Mesodermal cell (in vitro differentiated cells): ENCODE measurements at regions not wholly inside any gene's neighbourhood (a gene's known extent, or its start where the extent isn't known, plus 50 kb on each side); places are given as distances from the start of the nearest gene placed in this dataset.

Source experiments
- H3K27ac ChIP-seq: 2 replicates; pipeline ENCODE4 v1.7.0; 2013; ENCODE audit warnings: mild to moderate bottlenecking, low read depth, low read length, moderate library complexity; ENCODE audit not compliant: severe bottlenecking
- H3K36me3 ChIP-seq: 2 replicates; pipeline ENCODE4 v1.7.1; 2013; ENCODE audit warnings: mild to moderate bottlenecking, low read length, moderate library complexity; ENCODE audit not compliant: control insufficient read depth, insufficient read depth
- H3K4me1 ChIP-seq: one replicate; pipeline ENCODE4 v1.7.1; 2013; ENCODE audit warnings: mild to moderate bottlenecking, low read length; ENCODE audit not compliant: insufficient read depth, control insufficient read depth, poor library complexity, severe bottlenecking
- H3K4me3 ChIP-seq: 2 replicates; pipeline ENCODE4 v1.7.0; 2013; ENCODE audit warnings: low read length, control low read depth, mild to moderate bottlenecking; ENCODE audit not compliant: insufficient read depth, poor library complexity, severe bottlenecking; ENCODE audit errors: extremely low read depth
- H3K9me3 ChIP-seq: 2 replicates; pipeline ENCODE4 v1.7.1; 2013; ENCODE audit warnings: mild to moderate bottlenecking, low read length, moderate library complexity; ENCODE audit not compliant: control insufficient read depth
- WGBS, 2 experiments: methylation state at CpG; one replicate each; pipeline ENCODE4 v1.1.5; 2013; ENCODE audit warnings: missing lambda C conversion rate in 2 of 2; ENCODE audit not compliant: insufficient coverage in 2 of 2; 5-methylcytosine and 5-hydroxymethylcytosine counted together

DNA sequence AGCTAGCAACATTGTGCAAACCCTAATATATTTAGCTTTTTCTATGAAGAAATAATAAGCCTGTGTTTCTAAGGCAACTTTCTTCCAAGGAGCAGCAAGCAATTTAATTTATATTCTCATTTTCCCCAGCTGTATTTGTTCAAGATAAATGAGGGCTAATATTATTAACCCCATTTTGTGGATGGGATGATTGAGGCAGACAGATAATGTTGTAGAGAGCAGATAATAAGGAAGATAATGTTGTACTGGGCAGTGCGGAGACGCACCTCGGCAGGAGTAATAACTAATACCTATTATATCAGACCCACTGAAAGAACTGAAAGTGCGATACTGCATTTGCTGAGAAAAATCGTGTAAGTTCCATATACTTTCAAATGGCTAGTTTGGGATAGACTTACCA is 344.1 kb upstream of the FANCL start:
- 86 to 100% methylated on average over 1 to 2 of the region's 5 CpGs for WGBS, 2 experiments
- no peaks in the 10 kb centered on the region for H3K36me3 ChIP-seq
- no peaks in the 10 kb centered on the region for H3K4me1 ChIP-seq
- H3K9me3 ChIP-seq = no peaks in the 10 kb centered on the region
- no peak overlapping the region for H3K27ac ChIP-seq
- H3K4me3 ChIP-seq = no peak overlapping the region

DNA sequence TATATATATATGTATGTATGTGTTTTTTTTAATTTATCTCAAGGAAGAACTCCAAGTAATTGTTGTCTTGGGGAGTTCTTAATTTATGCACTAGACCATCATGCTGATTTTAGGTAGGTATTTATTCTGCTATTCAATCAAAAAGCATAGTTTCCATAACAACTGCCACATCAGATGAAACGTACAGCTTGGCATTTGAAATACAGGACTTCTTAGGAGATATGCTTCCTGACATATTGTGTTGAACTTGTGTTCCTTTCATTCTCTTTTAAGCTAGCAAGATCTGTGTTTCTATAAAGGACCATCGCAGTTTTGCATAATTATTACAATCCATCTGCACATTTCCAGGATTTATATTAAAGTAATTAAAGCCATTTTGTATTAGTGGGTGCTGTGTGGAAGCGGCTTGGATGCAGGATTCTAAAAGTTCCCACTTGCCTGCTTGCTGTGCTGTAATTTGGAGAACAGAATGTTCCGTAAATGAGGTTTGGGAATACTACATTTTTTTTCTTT is 343.5 kb upstream of the FANCL start:
- Histone ChIP-seq H3K4me3 (no peak overlapping the region), H3K4me1 (no peaks in the 10 kb centered on the region), H3K9me3 (no peaks in the 10 kb centered on the region), H3K27ac (no peak overlapping the region), H3K36me3 (no peaks in the 10 kb centered on the region)
- no CpG with 5 or more reads among the region's 4 CpGs for whole genome bisulfite sequencing, 2 experiments

DNA sequence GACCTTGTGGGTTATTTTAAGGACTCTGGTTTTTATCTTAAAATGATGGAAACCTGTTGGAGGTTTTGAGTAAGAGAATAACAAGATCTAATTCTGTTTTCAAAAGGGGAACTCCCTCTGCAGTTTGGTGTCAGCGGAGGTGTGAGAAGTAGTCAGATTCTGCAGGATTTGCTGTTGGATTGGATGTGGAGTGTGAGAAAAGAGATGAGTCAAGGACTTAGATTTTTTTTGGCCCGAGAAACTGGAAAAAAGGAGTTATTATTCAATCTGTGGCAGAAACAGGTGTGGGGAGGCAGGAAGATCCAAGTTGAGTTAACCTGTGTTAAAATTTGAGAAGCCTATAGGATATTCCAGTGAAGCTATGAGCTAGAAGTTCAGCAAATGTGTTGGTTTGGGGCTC is 337.2 kb upstream of the FANCL start:
- H3K27ac ChIP-seq = no peak overlapping the region
- no peaks in the 10 kb centered on the region for H3K36me3 ChIP-seq
- H3K4me3 ChIP-seq = no peak overlapping the region
- WGBS, 2 experiments = 85 to 91% methylated on average over 2 of the region's 2 CpGs
- H3K9me3 ChIP-seq = no peaks in the 10 kb centered on the region
- no peaks in the 10 kb centered on the region for H3K4me1 ChIP-seq

DNA sequence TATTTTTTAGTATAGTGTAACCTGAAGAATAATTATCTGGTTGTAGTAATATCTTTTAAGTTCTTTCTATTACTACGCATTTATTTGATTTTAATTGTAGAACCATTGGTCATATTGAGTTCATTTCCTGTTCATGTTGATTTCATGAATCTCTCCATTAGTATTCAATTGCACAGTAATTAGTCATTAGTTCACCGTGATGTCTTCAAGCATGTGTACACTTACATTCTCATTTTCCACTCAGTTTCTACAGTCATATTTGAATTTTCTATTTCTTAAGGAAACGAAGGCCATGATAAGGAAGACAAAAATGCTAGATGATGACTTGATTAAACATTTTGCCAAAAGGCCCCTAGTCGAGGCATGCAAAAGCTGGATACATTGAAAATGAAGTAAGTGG is 333.7 kb upstream of the FANCL start:
- Histone ChIP-seq H3K4me1 (no peaks in the 10 kb centered on the region), H3K27ac (no peak overlapping the region), H3K4me3 (no peak overlapping the region), H3K36me3 (no peaks in the 10 kb centered on the region), H3K9me3 (no peaks in the 10 kb centered on the region)
- 79 to 93% methylated on average over 1 to 3 of the region's 4 CpGs for WGBS, 2 experiments

DNA sequence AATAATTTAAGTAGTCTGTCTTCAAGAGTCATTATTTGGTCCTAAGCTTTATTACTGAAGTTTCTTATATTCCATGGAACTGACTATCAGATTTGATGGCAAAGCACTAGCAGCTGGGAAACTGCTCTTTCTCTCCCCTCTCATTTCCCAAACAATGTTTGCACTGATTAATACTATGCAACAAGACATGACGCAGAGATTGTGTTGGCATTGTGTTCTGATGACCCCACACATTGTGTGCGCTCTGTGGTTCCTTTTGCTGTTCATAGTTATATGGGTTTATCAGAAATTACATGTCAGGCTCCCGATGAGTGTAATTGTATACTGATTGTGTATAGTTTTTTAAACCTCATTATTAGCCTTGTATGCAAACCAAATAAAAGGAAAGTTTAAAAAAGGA is 331.6 kb upstream of the FANCL start:
- WGBS, 2 experiments = 90% methylated on average over 2 of the region's 3 CpGs; no CpG with 5 or more reads in 1 of the 2 experiments
- no peak overlapping the region for H3K4me3 ChIP-seq
- no peaks in the 10 kb centered on the region for H3K4me1 ChIP-seq
- H3K9me3 ChIP-seq = no peaks in the 10 kb centered on the region
- no peak overlapping the region for H3K27ac ChIP-seq
- no peaks in the 10 kb centered on the region for H3K36me3 ChIP-seq

DNA sequence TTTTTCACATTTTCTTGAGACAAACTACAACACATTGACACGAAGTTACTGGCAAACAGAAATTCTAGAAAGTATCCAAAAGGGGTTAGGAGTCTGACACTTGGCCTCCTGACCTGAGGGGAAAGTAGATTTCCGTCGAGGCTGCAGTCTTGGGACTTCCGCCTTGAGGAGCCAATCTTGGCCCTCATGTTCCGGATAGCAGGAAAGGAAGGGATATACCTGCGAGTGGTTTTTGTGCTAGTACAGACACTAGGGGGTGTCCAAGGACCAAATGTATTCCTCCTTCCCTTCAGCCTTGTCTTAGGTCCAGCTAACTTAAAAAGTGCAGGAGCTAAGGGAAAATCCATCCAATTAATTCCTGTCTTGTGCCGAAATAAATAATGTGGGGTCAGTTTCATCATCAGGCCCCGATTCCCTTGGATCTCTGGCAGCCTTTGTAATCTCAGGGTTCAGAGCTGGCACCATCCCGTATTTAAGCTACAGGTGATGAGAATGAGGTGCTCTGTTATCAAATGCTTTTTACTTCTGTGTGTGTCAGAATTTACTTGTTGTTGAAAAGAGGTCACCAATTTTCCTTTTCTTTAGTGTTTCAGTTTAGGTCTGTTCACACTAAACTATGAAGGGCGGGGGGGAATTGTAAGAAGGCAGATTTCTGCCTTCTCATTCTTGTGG is 330.2 kb upstream of the FANCL start:
- Histone ChIP-seq H3K4me1 (no peaks in the 10 kb centered on the region), H3K36me3 (no peaks in the 10 kb centered on the region), H3K9me3 (no peaks in the 10 kb centered on the region), H3K4me3 (no peak overlapping the region), H3K27ac (no peak overlapping the region)
- WGBS, 2 experiments = 22 to 80% methylated on average over 1 to 7 of the region's 10 CpGs

DNA sequence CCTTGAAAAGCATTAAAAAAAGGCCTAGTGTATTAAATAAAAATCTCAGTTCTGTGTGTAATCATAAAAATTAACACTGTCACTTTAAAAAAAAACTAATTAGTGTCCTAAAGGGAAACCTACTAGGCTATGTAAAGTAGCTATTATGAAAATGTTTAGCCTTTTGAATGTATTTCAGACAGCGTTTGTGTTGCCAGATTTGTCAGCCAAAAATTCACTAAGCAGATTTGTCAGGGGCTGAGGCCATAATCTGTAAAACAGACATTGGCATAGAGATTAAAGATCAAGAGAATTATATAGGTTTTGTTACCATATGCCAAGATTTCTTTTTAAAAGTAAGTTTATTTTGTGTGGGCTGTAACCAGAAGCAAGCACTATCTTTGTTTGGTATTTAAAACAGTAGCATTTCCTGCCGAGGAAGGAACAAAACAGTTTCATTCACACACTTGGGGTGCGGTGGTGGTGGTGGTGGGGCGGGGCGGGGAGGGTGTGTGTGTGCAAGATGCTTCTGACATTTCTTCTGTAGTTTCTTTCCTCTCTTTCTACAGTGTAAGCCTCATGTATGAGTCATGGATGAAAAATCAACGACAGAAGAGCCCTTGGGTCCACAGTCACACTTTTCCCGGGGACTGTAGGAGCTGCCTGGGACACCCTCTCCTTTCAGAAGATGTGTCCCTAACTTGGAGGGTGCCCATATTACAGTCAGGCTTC is 328.5 kb upstream of the FANCL start:
- Histone ChIP-seq H3K27ac (peak overlapping the region; percentile 8), H3K9me3 (no peaks in the 10 kb centered on the region)

DNA sequence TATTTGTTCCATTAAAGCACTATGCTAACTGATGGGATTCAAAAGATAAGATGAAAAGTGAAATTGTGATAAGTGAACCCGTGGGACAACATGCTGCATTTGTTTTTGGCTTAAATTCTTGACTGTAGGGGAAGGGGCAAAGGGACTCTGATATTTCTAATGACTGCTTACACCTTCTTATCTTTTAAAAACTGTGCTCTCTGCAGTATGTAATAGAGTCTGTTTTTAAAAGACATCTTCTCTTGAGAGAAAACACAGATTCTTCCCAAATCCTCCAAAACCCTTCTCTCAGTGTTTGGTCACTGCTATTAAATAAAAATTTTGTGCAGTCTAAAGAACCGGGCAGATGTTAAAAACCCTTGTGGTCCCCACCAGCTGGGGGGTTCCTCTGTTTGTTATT is 327.8 kb upstream of the FANCL start:
- H3K36me3 ChIP-seq = no peaks in the 10 kb centered on the region
- H3K4me3 ChIP-seq = no peak overlapping the region
- H3K9me3 ChIP-seq = no peaks in the 10 kb centered on the region
- H3K4me1 ChIP-seq = no peaks in the 10 kb centered on the region
- WGBS, 2 experiments = no CpG with 5 or more reads among the region's 2 CpGs
- no peak overlapping the region for H3K27ac ChIP-seq

More for the DNA sequence above, 328.5 kb upstream of the FANCL start:
- WGBS, 2 experiments = 53 to 73% methylated on average over 2 to 3 of the region's 7 CpGs
- Histone ChIP-seq H3K4me1 (no peaks in the 10 kb centered on the region), H3K4me3 (no peak overlapping the region), H3K36me3 (no peaks in the 10 kb centered on the region)

DNA sequence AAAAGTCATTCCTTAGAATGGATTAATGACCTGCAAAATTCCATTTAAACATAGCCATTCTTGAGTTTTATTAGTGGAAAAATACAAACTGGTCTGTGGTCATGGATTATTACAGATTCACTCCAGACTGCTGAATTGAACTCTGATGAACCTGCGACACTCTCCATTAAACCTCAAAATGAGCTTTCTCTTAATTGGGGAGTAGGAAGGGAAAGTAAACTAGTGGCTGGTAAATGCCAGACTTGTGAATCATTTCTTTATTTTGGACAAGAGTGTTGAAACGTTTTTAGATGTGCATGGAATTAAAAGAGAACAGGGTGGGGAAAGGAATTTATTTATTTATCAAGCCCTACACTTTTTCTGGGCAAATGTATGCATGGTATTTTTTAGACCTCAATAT is 321.2 kb upstream of the FANCL start:
- Histone ChIP-seq H3K4me3 (no peak overlapping the region), H3K36me3 (no peaks in the 10 kb centered on the region), H3K4me1 (peaks cover 16% of the 10 kb centered on the region), H3K9me3 (no peaks in the 10 kb centered on the region), H3K27ac (no peak overlapping the region)
- 14 to 100% methylated on average over 1 of the region's 2 CpGs for WGBS, 2 experiments

DNA sequence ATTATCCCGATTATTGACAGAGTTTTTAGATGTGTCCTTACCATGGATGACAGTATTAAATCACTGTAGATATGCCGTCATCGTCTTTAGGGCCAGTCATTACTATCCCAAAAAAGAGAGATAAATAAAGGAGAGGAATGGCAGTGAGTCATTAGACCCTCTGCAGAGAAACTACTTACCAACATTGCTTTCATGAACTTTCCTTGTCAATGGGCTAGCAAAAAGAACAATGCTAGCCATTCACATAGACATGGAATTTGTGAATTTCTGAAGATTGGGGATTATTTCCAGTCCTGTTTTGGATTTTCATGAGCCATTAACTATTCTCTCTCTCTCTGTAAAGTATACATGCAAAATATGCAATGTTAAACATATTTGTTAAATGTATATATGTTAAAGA is 319.4 kb upstream of the FANCL start:
- peaks cover 16% of the 10 kb centered on the region for H3K4me1 ChIP-seq
- no peak overlapping the region for H3K27ac ChIP-seq
- no CpG with 5 or more reads among the region's 3 CpGs for WGBS, 2 experiments
- H3K4me3 ChIP-seq = no peak overlapping the region
- H3K36me3 ChIP-seq = no peaks in the 10 kb centered on the region
- no peaks in the 10 kb centered on the region for H3K9me3 ChIP-seq

DNA sequence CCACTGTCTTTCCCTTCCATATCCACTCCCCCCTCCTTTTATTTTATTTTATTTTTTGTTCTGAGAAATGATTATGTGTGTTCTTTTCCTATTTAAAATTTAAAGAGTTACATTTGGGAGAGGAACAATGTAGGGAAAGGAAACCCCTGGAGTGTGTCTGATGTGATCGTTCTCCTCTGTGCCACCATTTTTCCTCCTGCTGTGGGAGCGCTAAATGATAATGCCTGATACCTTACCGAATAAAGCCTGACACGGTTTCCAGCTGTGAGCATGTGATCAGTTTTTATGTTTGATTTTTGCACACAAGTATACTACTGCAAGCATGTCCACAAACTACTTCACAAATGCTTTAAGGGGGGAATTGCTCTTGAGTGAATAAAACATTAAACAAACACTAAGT is 317.8 kb upstream of the FANCL start:
- H3K36me3 ChIP-seq = no peaks in the 10 kb centered on the region
- no peak overlapping the region for H3K27ac ChIP-seq
- H3K4me3 ChIP-seq = no peak overlapping the region
- 33% methylated on average over 1 of the region's 4 CpGs; no CpG with 5 or more reads in 1 of the 2 experiments for WGBS, 2 experiments
- H3K9me3 ChIP-seq = no peaks in the 10 kb centered on the region
- peaks cover 16% of the 10 kb centered on the region for H3K4me1 ChIP-seq
